Dedifferentiated amniotic fluid mesenchymal stem cell (primary cell): ENCODE measurements at regions not wholly inside any gene's neighbourhood (a gene's known extent, or its start where the extent isn't known, plus 50 kb on each side); places are given as distances from the start of the nearest gene placed in this dataset.
"Not testable (repeated sequence)": the region's sequence is repeated elsewhere in the genome, so short reads cannot be mapped to it uniquely, and the experiment has no call there.

Source experiments
- DNase-seq: peaks from one replicate; pipeline ENCODE4 v3.0.0-alpha.2; 2016; ENCODE audit errors: extremely low spot score

DNA sequence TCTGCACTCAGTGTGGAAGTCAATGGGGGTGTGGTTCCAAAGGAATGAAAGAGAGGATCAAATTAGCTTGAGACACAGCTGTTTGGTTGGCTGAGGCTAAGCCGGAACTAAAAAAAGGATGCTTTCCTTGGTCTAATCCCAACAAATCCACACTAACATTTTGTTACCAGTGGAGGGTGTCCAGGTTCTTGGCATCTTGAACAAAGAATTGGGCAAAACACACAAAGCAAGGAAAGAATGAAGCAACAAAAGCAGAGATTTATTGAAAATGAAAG, 278.6 kb upstream of the PLET1 start:
- DNase-seq: not testable (repeated sequence)

- no peak for DNase-seq
These were observed 279.1 kb upstream of the PLET1 start for GRCh38 chr11:112539741-112540140.

GRCh38 chr11:112540261-112540660, 279.6 kb upstream of the PLET1 start:
- DNase-seq: no peak

DNA sequence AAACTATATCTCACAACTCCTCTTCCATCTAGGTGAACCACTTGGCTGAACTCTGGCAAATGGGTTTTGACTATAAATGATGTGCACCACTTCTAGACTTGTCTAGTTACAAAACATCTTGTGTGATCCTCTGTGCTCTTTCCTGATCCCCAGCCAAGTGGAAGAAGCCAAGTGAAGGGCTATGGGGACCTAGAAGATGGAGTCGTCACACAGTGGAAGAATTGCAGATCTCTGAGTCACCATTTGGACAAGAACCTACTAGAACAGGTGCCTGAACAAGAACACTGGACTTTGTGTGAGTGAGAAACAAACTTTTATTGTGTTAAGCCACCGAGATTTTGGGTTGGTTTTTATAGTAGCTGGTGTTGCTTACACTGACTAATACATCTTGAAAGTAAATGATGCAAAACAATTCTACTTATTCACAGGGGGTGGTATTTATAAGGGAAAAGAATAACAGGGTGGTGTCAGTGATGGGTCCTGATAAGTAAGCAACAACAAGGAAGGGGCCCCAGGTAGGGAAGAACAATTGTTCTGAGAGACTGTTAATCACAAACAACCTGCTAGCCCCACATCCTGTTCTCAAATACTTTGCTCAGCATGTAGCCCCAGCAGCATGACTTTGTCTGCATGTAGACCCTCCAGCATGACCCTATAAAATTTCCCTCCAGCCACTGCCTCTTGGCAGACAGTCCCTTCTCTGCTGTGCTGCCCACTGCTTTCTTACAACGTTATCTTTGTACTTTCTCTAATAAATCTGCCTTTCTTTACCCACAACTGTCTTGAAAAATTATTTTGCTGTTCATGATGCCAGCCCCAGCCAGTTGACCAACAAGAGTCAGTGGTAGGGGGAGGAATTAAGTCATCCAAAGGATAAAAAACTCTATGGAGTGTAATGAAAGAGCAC, 280.7 kb upstream of the PLET1 start:
- no peak for DNase-seq

GRCh38 chr11:112542479-112542878, 281.8 kb upstream of the PLET1 start:
- DNase-seq: no peak

GRCh38 chr11:112543390-112543789, 282.7 kb upstream of the PLET1 start:
- no peak for DNase-seq

DNA sequence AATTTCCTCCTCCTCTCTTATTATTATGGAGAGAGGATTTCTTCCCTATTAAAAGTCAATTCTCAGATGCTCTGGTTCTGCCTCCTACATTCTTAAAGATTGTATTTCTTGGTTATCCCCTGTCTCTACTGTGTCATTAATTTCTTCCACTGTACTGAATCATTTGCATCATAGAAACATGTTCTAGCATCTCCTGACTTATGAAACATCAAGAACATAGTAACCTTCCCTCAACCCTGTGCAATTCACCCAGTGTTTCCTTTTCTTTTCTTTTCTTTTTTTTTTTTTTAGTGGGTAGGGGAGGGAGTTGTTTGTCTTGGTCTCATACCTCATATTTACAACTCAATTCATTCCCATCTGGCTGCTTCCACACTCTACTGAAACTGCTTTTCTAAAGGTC, 288.0 kb upstream of the PLET1 start:
- DNase-seq: no peak

GRCh38 chr11:112553205-112553731, 292.6 kb upstream of the PLET1 start:
- no peak for DNase-seq

GRCh38 chr11:112554586-112554985, 293.9 kb upstream of the PLET1 start:
- DNase-seq: no peak

DNA sequence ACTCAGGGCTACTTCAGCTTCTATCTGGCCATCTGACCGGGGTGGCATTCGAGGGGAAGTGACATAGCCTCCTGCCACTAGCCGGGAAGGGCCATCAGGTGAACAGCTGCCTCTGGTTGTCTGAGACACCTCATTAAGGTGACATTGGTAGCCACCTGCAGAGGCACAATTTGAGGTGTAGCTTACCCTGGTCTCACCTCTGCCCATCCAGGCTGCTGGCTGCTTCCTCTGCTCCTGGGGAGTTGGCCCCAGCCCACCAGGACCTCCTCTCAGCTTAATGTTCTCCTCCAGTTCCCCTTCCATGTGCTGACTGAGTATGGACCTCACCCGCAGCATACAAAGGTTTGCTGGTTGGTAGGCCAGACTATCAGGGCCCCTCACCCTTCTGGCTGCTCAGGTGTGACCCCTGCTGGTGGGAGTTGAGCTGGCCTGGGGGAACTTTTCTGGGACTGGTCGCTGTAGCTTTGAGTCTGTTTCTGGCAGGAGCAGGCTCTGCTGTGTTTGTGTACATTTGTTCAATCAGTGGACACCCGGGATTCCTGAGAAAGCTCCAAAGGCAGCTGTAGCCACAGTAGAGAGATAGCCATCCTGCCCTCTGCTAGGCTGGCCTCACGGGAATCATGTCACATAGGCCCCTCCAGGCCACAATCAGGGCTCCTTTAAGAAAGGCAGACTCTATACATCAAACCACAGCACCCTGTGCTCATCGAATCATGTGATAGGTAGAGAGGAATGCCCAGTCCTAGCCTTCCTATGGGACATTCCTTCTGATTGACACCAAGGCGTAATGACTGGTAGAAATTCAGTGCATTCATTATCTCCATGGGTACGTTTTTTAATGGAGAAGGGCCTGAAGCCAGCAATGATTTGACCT, 295.1 kb upstream of the PLET1 start:
- no peak for DNase-seq

GRCh38 chr11:112558691-112559090, 298.0 kb upstream of the PLET1 start:
- DNase-seq: no peak

DNA sequence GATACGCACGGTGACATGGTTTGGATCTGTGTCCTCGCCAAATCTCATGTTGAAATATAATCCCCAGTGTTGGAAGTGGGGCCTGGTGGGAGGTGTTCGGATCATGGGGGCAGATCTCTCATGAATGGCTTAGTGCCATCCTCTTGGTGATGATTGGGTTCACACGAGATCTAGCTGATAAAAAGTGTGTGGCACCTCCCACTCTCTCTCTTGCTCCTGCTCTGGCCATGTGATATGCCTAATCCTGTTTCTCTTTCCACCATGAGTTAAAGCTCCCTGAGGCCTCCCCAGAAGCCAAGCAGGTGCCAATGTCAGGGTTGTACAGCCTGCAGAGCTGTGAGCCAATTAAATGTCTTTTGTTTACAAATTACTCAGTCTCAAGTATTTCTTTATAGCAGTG, 303.1 kb upstream of the PLET1 start:
- no peak for DNase-seq

GRCh38 chr11:112564228-112564955, 303.7 kb upstream of the PLET1 start:
- no peak for DNase-seq

DNA sequence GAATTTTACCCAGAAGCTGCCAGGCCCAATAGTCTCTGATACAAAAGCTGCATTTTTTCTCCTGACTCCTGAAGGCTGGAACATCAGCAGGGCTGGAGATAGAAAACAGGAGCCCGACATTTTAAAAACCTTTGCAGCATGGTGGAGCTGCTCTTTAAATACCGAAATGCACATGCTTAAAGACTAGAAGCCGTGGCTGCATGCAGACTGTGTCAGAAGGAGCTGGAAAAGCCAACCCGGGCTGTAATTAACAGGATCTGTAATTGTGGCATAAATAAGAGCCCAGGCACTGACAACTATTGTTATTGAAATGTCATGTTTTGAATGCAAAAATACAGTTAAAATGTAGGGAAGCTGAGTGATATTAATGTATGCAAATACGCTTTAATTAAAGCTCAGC, 304.9 kb upstream of the PLET1 start:
- DNase-seq: no peak

GRCh38 chr11:112566124-112566523, 305.5 kb upstream of the PLET1 start:
- DNase-seq: no peak

GRCh38 chr11:112570333-112570732, 309.7 kb upstream of the PLET1 start:
- DNase-seq: no peak

DNA sequence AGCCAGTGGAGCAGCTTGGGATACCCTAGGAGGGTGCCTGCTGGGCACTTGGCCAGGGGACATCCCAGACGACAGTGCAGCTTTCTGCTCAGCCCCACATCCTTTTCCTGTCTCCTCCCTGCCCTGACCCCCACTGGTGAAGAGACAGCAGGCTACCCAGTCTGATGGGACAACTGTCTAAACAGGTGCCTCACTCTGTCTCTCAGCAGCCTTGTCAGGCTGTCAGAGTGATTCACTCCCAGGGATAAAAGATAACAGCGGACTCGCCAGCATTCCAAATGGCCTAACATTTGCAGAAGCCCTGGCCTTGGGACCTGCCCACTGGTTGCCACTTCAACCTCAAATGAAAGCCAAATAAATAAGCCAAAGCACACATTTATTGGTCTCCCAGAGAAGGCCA, 318.6 kb upstream of the PLET1 start:
- no peak for DNase-seq

DNA sequence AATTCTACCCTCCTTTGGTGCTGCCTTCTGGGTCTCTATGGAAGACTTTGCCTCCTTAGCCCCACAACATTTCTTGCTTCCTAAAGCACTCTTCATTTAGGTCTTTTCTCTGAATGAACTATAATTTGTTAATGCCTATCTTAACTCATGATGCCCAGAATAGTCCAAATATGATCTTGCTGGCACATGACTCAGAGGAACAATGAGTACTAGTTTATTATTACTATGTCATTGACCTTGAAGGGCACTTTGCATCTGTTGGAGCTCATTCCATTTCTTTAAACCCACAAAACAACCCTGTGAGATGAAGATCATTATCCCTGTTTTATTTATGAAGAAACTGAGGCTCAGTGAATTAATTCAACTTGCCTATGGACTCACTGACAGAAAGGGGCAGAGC, 320.2 kb upstream of the PLET1 start:
- no peak for DNase-seq

DNA sequence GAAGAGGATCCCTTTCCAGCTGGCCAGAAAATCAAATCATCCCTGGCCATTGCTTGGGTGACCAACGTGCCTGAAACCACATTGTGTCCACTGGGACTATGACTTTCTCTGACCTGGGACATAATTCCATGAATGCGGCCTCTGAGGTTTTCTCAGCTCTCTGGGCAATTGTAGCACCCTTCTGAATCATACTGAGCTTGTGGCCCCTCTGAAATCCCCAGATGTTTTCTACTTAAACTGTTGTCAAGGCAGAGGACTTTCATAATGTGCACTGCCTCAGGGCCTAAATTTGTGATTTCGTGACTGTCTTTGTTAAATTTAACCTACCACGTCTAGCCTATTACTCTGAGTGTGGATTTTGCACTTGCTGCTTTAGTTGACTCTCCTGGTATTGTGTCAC, 321.1 kb upstream of the PLET1 start:
- no peak for DNase-seq

DNA sequence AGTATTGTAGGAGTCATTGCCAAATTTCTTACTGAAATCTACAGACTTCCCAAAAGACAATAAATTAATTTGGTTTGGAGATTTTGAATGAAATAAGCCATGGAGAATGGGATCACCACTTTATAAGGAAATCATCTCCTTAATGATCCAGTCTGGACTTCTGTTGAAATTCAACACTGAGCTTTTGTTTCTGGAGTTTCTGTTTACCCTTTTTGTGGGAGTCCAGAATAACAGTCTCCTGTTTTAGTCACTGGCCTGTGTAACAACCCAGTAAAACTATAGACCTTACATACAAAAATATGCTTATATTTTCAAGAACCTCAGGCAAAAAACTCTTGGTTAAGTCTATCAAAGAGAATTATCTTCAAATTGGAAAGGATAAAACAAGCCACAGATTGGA, 321.7 kb upstream of the PLET1 start:
- no peak for DNase-seq

DNA sequence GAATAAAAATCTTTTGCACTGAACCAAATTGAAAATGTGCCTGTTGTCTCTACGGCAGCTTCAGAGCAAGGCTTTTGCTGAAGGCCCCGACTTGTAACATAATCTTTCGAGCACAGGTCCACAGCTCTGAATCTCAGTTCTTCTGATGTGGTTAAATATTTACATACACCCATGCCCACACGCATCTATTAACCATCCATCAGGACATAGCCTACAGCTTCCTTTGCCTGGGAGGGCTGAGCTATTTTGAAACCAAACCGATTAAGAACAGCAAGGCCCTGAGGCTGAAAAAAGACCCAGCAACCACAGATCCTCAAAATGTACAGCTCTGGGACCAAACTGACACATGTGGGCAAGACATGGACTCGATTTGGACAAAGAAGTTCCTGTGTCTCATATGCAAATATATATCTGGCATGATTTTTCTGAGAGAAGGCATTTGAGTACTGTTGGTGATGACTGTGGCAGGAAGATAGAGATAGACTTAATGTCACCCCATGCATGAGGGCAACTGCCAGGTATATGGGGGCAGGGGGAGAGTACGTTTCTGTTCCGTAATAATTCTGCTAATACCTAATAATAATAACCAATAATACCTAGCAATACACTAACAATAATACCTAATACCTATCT, 322.7 kb upstream of the PLET1 start:
- no peak for DNase-seq

GRCh38 chr11:112584672-112585071, 324.0 kb upstream of the PLET1 start:
- no peak for DNase-seq
